Posterior vena cava (tissue), 2 donors: ENCODE measurements at regions not wholly inside any gene's neighbourhood (a gene's known extent, or its start where the extent isn't known, plus 50 kb on each side); places are given as distances from the start of the nearest gene placed in this dataset.

Experiments
- DNase-seq: peaks from one replicate; pipeline ENCODE4 v3.0.0-alpha.2; 2020; ENCODE audit warnings: low spot score
- intact Hi-C, 2 donors: fragments of 100-400 bp; cut with DNase I; formaldehyde crosslinking; loops; one replicate each; pipeline versions ENCODE4 v1.14.1 to v1.14.2; 2022 to 2023
- donor health status: DM: yes; HTN: yes; CAD: no.
- donor health status: DM: yes; HTN: yes; CAD: no.

DNA sequence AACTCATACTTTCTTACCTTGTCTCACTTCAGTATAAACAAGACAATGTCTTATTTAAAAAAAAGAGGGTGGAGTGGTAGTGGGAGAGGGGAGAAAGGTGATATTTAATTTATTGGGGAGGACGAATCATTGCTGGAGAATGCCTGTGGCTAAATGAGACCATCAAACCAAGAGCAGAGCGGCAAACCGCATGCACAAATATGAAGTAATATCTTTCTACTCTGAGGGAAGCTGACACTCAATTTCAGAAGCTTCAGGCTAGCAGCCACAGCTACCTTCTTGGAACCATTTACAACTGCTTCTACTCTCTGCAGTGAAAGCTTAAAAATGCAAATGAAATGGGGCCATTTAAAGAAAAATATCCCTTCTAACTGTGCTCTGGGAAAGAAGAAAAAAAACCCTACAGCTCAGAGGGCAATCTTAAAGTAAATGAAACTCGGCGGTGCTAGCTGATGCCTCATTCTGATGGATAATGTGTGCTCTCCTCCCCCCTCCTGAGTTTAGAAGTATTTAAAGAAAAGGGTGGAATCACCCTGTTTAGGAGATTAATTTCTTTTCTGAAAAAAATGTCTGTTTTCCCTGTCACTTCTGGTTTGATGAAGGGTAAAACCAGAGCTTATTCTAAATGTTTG, 178.2 kb upstream of the CAMK1G start:
- intact Hi-C loops: no loop called here
- no peak for DNase-seq

DNA sequence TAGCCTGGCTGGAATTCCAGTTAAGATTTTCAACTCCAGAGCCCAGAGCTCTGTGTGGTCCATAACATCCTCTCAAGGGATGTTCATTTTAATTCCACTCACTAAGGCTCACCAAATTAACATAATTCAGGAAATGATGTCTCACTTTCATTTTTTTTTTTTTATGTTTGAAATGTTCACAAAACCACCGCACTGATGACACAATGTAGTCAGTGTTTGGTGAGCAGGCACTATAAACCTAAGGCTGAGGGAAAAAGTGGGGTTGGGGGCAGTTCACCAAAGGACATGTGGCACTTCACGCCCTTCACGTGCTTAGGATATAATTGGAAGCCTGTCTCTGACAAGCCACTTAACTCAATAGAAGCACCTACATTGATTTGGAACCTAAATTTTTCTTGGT, 177.3 kb upstream of the CAMK1G start:
- intact Hi-C loops: no loop called here

DNA sequence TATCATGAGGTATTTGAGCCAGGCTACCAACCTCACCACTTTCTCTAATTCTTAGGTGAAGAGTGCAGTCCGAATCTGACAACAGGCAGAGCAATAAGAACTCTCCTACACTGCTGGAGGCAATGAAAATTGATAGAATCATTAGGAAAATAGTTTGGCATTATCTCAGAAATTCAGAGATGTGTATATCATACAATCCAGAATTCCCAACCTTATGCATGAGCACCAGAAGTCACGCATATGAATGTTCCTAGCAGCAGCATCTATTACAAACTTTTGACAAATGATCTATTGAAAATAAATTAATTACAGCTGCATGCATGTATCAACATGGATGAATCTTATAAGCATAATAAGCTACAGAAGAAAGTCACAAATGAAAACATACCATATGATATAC, 176.9 kb upstream of the CAMK1G start:
- intact Hi-C loops: no loop called here
- DNase-seq: no peak

More for the DNA sequence above, 177.3 kb upstream of the CAMK1G start:
- DNase-seq: no peak

DNA sequence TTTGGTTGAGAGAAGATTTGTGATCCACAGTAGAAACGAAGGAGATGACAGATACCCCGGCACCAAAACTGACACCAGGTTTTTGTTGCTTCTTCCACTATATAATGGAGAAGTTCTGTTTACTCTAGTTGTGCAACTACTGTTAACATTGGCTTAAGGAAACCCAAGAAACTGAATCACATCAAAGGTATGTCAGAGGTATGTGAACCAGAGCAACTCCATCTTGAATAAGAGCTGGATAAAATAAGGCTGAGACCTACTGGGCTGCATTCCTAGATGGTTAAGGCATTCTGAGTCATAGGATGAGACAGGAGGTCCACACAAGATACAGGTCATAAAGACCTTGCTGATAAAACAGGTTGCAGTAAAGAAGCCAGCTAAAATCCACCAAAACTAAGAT, 173.7 kb upstream of the CAMK1G start:
- DNase-seq: no peak
- intact Hi-C loops: no loop called here

DNA sequence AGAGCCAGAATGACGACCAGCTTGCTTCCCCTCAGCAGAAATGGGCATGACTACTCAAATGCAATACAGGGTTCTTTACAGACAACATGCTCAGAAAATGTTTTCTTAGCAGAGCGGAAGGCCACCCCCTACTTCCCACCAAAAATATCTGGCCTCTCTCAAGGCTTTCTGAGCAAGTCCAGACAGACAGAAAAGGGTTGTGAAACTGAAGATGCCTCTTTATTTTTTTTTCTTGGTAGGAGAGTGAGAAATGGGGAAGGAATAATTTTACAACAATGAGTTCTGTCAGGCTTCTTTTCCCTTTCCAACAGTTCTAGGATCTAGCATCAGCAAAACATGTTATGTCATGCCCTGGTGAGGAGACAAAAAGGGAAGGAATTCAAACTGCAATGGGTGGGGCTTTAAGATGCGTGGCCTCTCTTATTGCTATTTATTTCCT, 172.0 kb upstream of the CAMK1G start:
- DNase-seq: no peak
- intact Hi-C loops: no loop called here

DNA sequence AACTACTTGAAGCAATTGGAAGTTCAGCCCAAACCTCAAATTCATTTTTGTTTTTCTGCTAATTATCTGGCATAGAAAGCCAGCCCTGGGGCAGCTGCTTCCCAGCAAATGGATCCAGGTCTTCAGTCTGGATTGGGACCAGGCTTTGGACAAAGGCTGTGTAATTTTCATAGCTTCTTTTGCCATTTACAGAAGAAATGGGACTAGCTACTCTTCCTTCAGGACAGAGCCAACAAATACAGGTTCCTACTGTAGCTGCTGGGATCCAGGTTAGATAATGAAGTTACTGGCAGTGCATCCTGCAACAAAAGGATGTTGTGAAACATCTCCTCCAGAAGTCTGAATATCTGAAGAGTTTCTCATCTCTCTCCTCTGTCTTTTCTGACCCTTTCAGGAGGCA, 171.5 kb upstream of the CAMK1G start:
- DNase-seq: no peak
- intact Hi-C loops: loop anchor here in 1 of 2 donors (2.0 kb wide), 1 partner anchor 61 kb away; no protein-coding TSS in a partner anchor

DNA sequence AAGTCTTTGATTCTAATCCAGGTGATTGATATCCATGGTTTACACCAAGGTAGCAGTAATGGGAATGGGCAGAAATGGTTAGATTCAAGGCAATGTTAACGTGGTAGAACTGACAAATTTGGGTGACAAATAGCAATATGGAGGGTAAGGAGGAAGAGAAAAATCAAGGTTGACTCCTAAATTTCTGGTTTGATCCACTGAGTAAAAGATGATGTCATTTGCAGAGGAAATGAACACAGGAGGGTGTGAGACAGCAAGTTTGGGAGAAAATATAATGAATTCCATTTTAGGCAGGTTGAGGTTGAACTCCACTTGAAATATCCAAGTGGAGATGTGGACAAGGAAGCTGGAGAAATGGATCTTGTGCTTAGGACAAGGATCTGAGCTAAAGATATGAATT, 170.9 kb upstream of the CAMK1G start:
- intact Hi-C loops: loop anchor here in 1 of 2 donors (2.0 kb wide), 1 partner anchor 62 kb away; no protein-coding TSS in a partner anchor
- no peak for DNase-seq

DNA sequence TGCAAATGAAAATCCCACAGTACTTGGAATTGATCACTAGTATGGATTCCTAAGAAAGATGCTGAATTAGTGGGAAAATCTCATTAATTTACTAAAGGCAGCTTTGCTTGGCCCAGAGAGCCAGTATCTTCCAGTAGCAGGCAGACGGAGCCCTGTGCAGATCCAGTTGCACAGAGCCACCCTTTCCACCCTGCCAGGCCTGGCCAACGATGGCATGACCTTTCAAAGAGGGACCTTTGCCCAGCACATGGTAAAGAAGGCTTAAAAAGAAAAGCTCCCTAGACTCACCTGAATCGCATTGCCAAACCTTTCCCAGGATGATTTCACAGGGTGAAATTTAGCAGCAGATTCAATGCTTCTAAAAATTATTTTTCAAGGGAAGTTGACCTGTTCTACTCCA, 170.5 kb upstream of the CAMK1G start:
- no peak for DNase-seq
- intact Hi-C loops: loop anchor here in 1 of 2 donors (2.0 kb wide), 1 partner anchor 62 kb away; no protein-coding TSS in a partner anchor

DNA sequence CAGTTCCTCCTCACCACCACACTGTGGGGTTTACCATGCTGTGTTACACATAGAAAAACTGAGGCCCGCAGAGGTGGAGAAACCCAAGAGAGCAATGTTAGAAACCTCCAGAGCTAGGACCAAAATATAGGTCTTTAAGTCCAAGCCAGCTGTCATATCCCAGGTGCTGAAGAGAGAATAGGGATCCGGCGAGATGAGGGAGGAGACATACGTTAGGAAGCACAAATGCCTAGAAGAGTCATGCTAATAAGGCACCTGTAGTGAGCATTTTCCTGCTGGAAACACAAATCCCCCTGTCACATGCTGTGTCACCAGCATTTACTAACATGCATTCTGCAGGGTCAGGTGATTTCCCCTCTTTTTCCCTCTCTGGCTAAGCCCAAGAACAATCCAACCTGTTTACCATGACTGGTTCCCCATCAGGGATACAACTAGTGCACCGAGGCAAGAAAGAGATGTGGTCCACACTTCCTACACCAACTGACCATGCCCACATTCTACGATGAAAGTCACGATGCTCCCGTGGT, 168.6 kb upstream of the CAMK1G start:
- intact Hi-C loops: no loop called here
- no peak for DNase-seq

DNA sequence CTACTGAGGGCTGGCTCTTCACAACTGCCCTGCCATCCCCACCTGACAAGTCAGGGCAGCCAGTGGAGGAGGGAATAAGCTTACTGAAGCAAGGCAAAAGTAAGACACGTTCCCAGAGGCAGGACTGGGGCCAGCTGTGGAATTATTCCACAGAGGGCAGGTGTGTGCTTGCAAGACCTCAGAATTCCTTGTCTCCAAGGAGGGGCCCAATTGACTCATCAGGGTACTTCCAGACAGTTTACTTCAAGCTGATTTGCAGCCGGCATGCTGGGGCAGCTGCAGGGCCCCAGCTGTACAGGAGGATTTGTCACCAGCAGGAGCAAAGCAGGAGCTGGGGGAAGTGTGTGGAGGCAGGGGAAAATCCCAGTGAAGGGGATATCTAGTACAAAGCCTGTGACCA, 167.5 kb upstream of the CAMK1G start:
- intact Hi-C loops: no loop called here

DNA sequence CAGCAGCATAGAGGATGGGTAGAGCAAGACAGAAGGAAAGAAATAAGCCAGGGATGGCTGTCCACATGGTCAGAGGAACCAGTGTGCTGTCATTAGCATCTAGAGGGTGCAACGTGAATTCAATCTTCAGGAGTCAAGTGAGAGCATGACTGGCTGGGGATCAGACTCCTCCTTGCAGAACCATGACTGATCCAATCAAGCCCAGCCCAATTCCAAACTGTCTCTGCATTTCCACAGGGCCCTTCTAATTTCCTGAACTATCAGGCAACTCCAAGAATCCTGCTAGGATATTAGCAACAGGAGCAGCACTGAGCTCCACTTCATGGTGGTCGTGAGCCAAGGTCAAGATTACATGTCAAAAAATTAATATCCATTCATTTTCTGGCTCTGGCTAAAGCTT, 166.8 kb upstream of the CAMK1G start:
- intact Hi-C loops: no loop called here
- no peak for DNase-seq

More for the DNA sequence above, 167.5 kb upstream of the CAMK1G start:
- no peak for DNase-seq

DNA sequence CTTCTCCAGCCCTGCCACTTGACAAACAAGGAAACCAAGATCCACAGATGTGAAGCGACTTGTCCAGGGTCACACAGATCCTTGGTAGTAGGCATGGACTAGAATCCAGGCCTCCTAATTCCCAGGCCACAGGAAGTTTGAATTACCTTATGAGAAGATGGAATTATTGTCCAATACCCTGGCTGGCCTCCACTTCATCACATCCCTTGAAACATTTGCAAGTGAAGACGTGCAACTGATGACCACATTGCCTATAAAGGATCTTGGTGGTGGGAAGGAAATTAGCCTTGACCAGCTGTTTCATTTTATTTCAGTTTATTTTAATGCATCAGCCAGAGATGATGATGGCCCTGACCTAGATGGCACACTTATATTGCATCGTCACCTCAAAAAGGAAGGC, 165.8 kb upstream of the CAMK1G start:
- intact Hi-C loops: no loop called here
- DNase-seq: no peak

DNA sequence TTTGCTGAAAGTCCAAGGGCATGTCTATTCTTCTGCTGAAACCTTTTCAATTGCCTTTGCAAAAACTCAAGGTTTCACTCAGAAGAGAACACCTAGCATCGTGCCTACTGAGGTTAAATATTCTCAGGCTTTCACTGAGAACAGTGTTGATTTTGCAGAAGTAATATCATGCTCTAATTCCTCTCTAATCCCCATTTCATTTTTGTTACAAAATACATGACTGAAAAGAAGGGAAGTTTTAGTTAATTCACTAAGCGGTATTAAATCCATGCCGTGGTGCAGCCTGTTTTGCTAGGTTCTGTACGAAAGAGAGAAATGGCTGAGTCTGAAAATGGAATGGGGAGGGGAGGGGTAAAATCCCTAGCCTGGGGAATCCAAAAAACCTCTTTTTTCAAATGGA, 163.2 kb upstream of the CAMK1G start:
- no peak for DNase-seq
- intact Hi-C loops: no loop called here

DNA sequence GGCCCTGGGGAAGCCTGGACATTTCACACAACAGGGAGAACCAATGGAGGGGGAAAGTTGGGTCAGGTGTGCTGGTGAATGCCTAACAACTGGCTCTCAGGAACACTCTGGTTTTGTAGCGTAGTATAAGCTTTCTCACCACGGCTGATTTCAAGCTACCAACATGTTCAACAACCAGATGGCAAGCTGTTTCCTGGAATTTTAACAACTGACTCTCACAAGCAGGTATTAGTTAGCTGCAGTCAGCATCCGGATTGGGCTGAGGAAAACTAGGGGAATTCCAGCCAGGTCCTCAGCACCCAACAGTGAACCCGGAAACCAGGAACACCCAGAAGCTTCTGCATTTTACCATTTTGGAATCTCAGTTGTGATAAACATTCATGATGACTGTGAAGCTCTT, 162.3 kb upstream of the CAMK1G start:
- no peak for DNase-seq
- intact Hi-C loops: no loop called here

DNA sequence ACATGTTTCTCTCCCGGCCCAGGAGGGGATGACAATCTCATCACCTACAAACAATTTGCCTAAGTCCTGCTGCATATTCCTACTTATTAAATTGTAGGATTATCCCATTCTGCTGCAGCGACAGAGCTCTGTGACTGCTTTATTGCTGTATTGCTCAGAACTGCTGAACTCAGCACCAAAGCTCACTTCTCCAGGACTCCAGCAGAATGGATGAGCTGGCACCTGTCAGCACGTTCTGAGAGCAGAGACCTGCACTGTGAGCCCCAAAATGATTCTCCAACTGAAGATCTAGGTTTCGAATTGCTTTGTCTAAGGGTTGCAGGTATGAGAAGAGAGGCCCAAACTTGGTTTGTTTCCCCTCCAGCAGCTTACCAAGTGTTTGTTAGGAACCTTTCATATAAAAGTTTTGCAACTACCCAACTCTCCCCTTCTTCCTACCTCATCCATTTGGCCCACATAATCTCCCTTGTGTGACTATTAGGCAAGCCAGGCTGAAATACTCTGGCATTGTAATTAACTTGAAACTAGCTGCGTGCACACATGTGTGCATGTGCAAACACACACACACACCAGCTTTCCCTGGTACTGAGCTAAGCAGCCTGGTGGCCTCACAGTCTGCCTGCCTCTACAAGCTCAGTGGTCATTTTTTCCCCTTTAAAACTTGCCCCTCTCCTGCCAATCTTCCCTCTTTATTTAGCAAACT, 161.4 kb upstream of the CAMK1G start:
- intact Hi-C loops: no loop called here
- no peak for DNase-seq

DNA sequence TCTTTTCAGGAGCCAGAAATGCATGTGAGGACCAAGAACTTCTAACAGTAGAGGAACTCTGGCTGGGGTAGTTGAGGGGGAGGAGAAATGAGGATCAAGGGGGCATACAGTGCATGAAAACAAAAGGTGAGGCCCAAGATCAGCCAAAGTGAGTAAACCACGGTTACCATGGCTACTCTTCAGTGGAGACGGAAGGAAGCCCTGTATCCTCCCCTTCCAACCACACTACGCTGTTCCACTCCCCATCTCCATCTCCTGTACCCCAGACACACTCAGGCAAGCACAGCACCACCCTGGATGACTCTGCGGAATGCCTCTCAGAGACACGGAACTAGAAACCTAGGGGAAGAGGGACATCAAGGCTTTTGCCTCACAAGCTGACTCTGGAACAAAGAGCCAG, 157.6 kb upstream of the CAMK1G start:
- no peak for DNase-seq
- intact Hi-C loops: no loop called here

DNA sequence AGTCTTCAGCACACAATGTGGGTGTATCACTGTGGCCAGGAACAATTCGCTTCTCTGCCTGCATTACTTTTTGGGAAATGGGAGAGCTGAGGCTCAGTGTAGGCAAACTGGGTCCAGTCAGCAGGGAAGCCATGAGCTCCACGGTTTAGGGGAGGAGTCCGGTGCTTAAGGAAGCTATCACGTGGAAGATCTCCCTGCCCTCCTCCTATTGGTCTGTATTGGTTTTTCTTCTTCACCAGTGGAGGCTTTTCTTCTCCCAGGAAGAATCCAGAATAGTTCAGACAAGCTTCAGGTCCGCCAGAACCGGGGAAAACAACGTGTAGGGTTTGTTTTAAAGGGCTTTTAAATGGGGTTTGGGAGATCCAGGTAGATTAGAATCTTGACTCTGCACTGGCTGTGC, 156.2 kb upstream of the CAMK1G start:
- DNase-seq: no peak
- intact Hi-C loops: no loop called here

DNA sequence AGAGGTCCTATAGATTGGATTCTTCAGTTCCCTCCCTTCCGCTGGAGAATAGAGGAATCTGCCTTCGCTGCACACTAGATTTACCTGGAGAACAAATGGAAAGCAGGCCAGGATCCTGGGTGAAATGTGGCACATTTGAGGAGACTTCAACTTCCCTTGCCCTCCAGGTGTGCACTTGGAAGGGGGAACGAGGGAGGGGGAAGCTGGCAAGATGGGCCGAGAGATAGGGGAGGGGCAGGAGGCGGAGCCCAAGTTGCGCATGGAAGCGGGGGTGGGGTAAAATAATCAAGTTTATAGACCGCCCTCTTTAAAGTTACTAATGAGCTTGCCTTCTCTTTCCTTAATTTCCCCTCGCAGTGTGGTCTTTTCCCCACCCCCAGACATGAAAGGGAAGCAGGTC, 155.7 kb upstream of the CAMK1G start:
- intact Hi-C loops: no loop called here
- DNase-seq: no peak

DNA sequence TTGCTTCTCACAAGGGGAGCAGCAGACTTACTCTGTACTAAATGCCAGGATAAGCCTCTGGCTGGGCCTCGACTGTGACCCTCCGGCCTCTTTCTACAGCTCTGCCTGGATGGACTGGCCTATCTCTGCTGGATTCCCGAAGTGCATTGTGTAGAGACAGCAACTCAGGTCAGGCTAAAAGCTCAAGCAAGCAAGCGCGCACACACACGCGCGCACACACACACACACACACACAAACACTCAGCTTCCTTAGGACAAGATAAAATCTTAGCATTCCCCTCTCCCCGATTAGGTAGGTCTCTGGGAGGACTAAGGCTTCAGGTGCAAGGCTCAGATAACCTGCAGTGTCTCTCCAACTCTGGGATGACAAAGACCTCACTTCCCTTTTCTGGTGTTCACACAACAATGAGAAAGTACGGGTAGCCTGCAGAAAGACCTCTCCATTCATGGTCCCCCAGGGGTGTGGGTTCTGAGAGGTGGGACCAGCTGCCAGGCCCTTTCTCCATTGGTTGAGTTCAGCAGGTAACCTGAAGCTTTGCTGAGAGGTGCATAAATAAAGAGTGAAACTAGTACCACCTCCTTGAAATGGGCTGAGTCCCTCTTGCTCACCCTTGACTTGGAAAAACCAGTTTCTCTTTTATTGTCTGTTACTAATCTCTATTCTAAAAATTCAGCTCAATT, 155.1 kb upstream of the CAMK1G start:
- no peak for DNase-seq
- intact Hi-C loops: no loop called here

DNA sequence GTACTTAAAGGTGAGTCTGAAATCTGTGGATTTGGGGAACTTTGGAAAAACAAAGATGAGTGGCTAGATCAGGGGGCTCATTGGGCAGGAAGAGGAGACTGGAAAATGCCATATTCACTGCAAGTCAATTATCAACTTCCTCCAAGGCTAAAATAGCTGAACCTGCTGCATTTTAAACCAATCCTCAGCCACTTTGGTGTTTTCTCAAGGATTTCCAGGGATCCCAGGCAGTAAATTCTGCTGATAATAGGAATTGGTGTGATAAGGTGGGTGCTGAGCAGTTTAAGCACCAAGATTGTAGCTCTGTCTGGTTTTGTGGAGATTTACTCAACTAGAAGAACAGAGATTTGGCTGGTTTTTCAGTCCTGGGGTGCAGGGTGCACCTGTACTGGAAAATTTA, 153.9 kb upstream of the CAMK1G start:
- intact Hi-C loops: no loop called here

More for the DNA sequence above, 153.9 kb upstream of the CAMK1G start:
- DNase-seq: no peak
